Activated effector memory CD4-positive, alpha-beta T cell treated with Interleukin-2 at 50 U/mL for 16 hours (primary cell): ENCODE measurements at regions not wholly inside any gene's neighbourhood (a gene's known extent, or its start where the extent isn't known, plus 50 kb on each side); places are given as distances from the start of the nearest gene placed in this dataset.

Source experiments
- DNase-seq: peaks from one replicate; pipeline ENCODE4 v3.0.0-alpha.2; 2020

- DNase-seq = no peak
These were observed 92.8 kb upstream of the FOXC1 start for GRCh38 chr6:1516742-1517520.

- DNase-seq = no peak
These were observed 90.9 kb upstream of the FOXC1 start for GRCh38 chr6:1518855-1519254.

- no peak for DNase-seq
These were observed 90.1 kb upstream of the FOXC1 start for GRCh38 chr6:1519597-1519996.

GRCh38 chr6:1522779-1523178 lies 86.9 kb upstream of the FOXC1 start:
- no peak for DNase-seq

- DNase-seq = peak; percentile 60
These were observed 85.7 kb upstream of the FOXC1 start for GRCh38 chr6:1524040-1524480.

- DNase-seq = no peak
These were observed 84.2 kb upstream of the FOXC1 start for GRCh38 chr6:1525364-1526038.

- DNase-seq = no peak
These were observed 83.2 kb upstream of the FOXC1 start for GRCh38 chr6:1526398-1527072.

- no peak for DNase-seq
These were observed 82.7 kb upstream of the FOXC1 start for GRCh38 chr6:1527073-1527457.

GRCh38 chr6:1535295-1535694 lies 74.4 kb upstream of the FOXC1 start:
- DNase-seq = peak; percentile 50

- DNase-seq = no peak
These were observed 72.9 kb upstream of the FOXC1 start for GRCh38 chr6:1536526-1537429.

GRCh38 chr6:1538369-1538768 lies 71.3 kb upstream of the FOXC1 start:
- DNase-seq = no peak

- DNase-seq = no peak
These were observed 70.8 kb upstream of the FOXC1 start for GRCh38 chr6:1538810-1539478.

GRCh38 chr6:1540864-1541521 lies 68.7 kb upstream of the FOXC1 start:
- DNase-seq = no peak

- no peak for DNase-seq
These were observed 67.4 kb upstream of the FOXC1 start for GRCh38 chr6:1542335-1542734.

- DNase-seq = no peak
These were observed 67.0 kb upstream of the FOXC1 start for GRCh38 chr6:1542764-1543163.

GRCh38 chr6:1544000-1544399 lies 65.7 kb upstream of the FOXC1 start:
- no peak for DNase-seq

GRCh38 chr6:1544603-1545002 lies 65.1 kb upstream of the FOXC1 start:
- DNase-seq = no peak

GRCh38 chr6:1545654-1546053 lies 64.1 kb upstream of the FOXC1 start:
- DNase-seq = no peak

- no peak for DNase-seq
These were observed 61.9 kb upstream of the FOXC1 start for GRCh38 chr6:1547785-1548184.

GRCh38 chr6:1551249-1551648 lies 58.5 kb upstream of the FOXC1 start:
- DNase-seq = no peak

GRCh38 chr6:1552296-1552761 lies 57.4 kb upstream of the FOXC1 start:
- no peak for DNase-seq
